C4-2B (cell line): ENCODE measurements at regions not wholly inside any gene's neighbourhood (a gene's known extent, or its start where the extent isn't known, plus 50 kb on each side); places are given as distances from the start of the nearest gene placed in this dataset.

Source experiments
- CTCF ChIP-seq: fragments of 450-650 bp; conservative IDR thresholded peaks from 2 replicates; pipeline ENCODE4 v1.5.1; 2017; ENCODE audit warnings: mild to moderate bottlenecking
- ZFX ChIP-seq: fragments of 450-650 bp; IDR thresholded peaks from 2 replicates; pipeline ENCODE4 v1.6.1; 2017

DNA sequence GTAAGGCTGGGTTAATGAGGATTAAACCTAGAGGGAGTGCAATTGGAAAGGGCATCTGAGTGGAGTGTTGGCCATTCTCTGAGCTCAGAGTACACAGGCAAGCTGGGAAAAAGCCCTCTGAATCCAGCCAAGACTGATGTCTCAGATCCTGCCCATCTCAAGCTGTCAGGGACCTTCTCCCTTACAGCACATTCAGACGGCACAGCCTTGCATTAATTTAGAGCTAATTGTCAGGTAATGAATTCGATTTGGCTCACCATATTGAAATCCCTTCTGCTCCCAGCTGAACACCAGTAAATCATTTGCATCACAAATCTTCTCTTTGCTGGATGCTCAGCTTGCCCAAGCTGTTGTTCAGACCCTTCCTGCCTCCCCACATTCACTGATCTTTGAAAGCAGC is 399.3 kb upstream of the PODXL start:
- TF ChIP-seq CTCF (no peak), ZFX (no peak)
